ENCODE measurements at regions not wholly inside any gene's neighbourhood (a gene's known extent, or its start where the extent isn't known, plus 50 kb on each side); places are given as distances from the start of the nearest gene placed in this dataset.

DNA sequence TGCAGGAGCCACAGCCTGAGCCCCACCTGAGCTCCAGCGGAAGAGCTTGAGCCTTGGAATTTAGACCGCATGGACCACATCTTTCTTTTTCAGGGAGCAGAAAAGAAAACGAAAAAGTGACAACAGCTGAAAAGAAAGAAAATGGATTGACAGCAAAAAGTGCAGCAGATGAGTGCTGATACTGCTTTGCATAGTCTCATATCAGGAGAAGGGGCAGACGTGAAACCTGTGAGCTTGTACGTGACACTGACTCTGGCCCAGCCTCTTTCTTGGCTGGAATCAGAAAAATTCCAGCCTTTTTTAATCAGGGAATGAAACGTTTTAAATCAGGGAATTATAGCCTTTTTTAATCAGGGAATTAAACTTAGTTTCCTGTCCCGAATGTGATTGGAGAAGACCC, 1296.5 kb downstream of the TMEM121 start:
- no peaks in the 10 kb centered on the region for H3K36me3 ChIP-seq (replicated peaks in 1 of 2)
- H3K27ac ChIP-seq = no peak overlapping the region
- no peaks in the 10 kb centered on the region for H3K9me3 ChIP-seq (replicated peaks in 1 of 3)
- no peak overlapping the region for H3K4me3 ChIP-seq
- TF ChIP-seq, protein P1, sequence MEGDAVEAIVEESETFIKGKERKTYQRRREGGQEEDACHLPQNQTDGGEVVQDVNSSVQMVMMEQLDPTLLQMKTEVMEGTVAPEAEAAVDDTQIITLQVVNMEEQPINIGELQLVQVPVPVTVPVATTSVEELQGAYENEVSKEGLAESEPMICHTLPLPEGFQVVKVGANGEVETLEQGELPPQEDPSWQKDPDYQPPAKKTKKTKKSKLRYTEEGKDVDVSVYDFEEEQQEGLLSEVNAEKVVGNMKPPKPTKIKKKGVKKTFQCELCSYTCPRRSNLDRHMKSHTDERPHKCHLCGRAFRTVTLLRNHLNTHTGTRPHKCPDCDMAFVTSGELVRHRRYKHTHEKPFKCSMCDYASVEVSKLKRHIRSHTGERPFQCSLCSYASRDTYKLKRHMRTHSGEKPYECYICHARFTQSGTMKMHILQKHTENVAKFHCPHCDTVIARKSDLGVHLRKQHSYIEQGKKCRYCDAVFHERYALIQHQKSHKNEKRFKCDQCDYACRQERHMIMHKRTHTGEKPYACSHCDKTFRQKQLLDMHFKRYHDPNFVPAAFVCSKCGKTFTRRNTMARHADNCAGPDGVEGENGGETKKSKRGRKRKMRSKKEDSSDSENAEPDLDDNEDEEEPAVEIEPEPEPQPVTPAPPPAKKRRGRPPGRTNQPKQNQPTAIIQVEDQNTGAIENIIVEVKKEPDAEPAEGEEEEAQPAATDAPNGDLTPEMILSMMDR (IDR thresholded peaks at IDR 0.05) = no peak
- TF ChIP-seq POLR2A (IDR thresholded peaks at IDR 0.05) = no peak
- no peak for DNase-seq
- no peaks in the 10 kb centered on the region for H3K4me1 ChIP-seq (replicated peaks in 1 of 2)
- 58 to 65% (median 61%) methylated on average over 7 of the region's 7 CpGs for WGBS, 4 donors
- intact Hi-C loops (cut with DNase I) = no loop called here
- no peaks in the 10 kb centered on the region for H3K27me3 ChIP-seq

- H3K4me1 ChIP-seq (replicated peaks in 1 of 2) = no peaks in the 10 kb centered on the region
- no peak overlapping the region for H3K4me3 ChIP-seq
- H3K36me3 ChIP-seq (replicated peaks in 1 of 2) = no peaks in the 10 kb centered on the region
- no peaks in the 10 kb centered on the region for H3K27me3 ChIP-seq
- H3K27ac ChIP-seq = no peak overlapping the region
- 72 to 86% (median 75%) methylated on average over 4 to 7 of the region's 7 CpGs for WGBS, 4 donors
- intact Hi-C loops (cut with DNase I) = no loop called here
- TF ChIP-seq POLR2A (IDR thresholded peaks at IDR 0.05) = no peak
- TF ChIP-seq, protein P1 (IDR thresholded peaks at IDR 0.05) = no peak
- DNase-seq = no peak
- no peaks in the 10 kb centered on the region for H3K9me3 ChIP-seq (replicated peaks in 1 of 3)
These were observed 1297.2 kb downstream of the TMEM121 start for GRCh38 chr14:106823552-106823951.

- Histone ChIP-seq H3K9me3 (replicated peaks in 1 of 3) (no peaks in the 10 kb centered on the region), H3K27ac (no peak overlapping the region), H3K27me3 (no peaks in the 10 kb centered on the region), H3K36me3 (replicated peaks in 1 of 2) (no peaks in the 10 kb centered on the region), H3K4me3 (no peak overlapping the region), H3K4me1 (replicated peaks in 1 of 2) (no peaks in the 10 kb centered on the region)
- no peak for TF ChIP-seq POLR2A (IDR thresholded peaks at IDR 0.05)
- TF ChIP-seq, protein P1 (IDR thresholded peaks at IDR 0.05) = no peak
- no peak for DNase-seq
- 37 to 68% (median 47%) methylated on average over 4 of the region's 4 CpGs for WGBS, 4 donors
- intact Hi-C loops (cut with DNase I) = no loop called here
These were observed 1300.5 kb downstream of the TMEM121 start for GRCh38 chr14:106826833-106827369.

DNA sequence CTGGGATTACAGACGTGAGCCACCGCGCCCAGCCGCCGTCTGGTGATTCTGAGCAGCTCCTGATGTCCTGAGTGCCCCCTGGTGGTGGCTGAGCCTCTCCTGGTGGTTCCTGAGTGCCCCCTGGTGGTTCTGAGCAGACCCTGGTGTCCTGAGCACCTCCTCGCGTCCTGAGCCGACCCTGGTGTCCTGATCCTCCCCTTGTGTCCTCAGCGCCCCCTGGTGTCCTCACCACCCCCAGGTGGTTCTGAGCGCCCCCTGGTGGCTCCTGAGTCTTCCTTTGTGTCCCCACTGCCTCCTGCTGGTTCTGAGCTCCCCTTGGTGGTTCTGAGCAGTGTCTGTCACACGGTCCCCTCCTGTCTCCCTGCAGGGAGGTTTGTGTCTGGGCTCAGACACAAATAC, 1304.9 kb downstream of the TMEM121 start:
- TF ChIP-seq, protein P1 (IDR thresholded peaks at IDR 0.05) = peak in 3 of 6 experiments; percentile 12 to 38 (median 17)
- no peak for TF ChIP-seq POLR2A (IDR thresholded peaks at IDR 0.05)
- H3K27ac ChIP-seq = no peak overlapping the region
- intact Hi-C loops (cut with DNase I) = no loop called here
- H3K9me3 ChIP-seq (replicated peaks in 1 of 3) = no peaks in the 10 kb centered on the region
- no peak overlapping the region for H3K4me3 ChIP-seq
- no peaks in the 10 kb centered on the region for H3K27me3 ChIP-seq
- DNase-seq = peak in 3 of 7 donors; percentile 15 to 43 (median 38)
- 70 to 84% (median 73%) methylated on average over 2 to 11 of the region's 11 CpGs for WGBS, 4 donors
- H3K36me3 ChIP-seq (replicated peaks in 1 of 2) = no peaks in the 10 kb centered on the region
- H3K4me1 ChIP-seq (replicated peaks in 1 of 2) = no peaks in the 10 kb centered on the region
